HEK293 (cell line): ENCODE measurements at regions not wholly inside any gene's neighbourhood (a gene's known extent, or its start where the extent isn't known, plus 50 kb on each side); places are given as distances from the start of the nearest gene placed in this dataset.

Experiments
- KLF8 ChIP-seq: fragments of 450-650 bp; formaldehyde crosslinking; IDR thresholded peaks from 2 replicates; pipeline ENCODE4 v1.5.1; 2016; ENCODE audit warnings: missing biosample characterization, missing genetic modification characterization
- MYNN ChIP-seq: fragments of 450-650 bp; formaldehyde crosslinking; IDR thresholded peaks from 2 replicates; pipeline ENCODE4 v1.5.1; 2016; ENCODE audit warnings: missing biosample characterization, missing genetic modification characterization, borderline replicate concordance
- MZF1 ChIP-seq: fragments of 450-650 bp; formaldehyde crosslinking; IDR thresholded peaks from 2 replicates; pipeline ENCODE4 v1.5.1; 2017; ENCODE audit warnings: missing biosample characterization, missing genetic modification characterization, borderline replicate concordance
- OVOL3 ChIP-seq: fragments of 450-650 bp; formaldehyde crosslinking; IDR thresholded peaks from 2 replicates; pipeline ENCODE4 v1.5.1; 2016; ENCODE audit warnings: missing biosample characterization, missing genetic modification characterization
- ZNF138 ChIP-seq: fragments of 450-650 bp; formaldehyde crosslinking; IDR thresholded peaks from 2 replicates; pipeline ENCODE4 v1.5.1; 2016; ENCODE audit warnings: missing biosample characterization, missing genetic modification characterization, borderline replicate concordance
- ZNF175 ChIP-seq: fragments of 450-650 bp; formaldehyde crosslinking; IDR thresholded peaks from 2 replicates; pipeline ENCODE4 v1.5.1; 2016; ENCODE audit warnings: missing biosample characterization, missing genetic modification characterization
- ZNF510 ChIP-seq: fragments of 450-650 bp; formaldehyde crosslinking; IDR thresholded peaks from 2 replicates; pipeline ENCODE4 v1.5.1; 2018; ENCODE audit warnings: mild to moderate bottlenecking, missing genetic modification characterization, missing biosample characterization; ENCODE audit not compliant: insufficient replicate concordance
- TF ChIP-seq, protein P1 (sequence below): fragments of 450-650 bp; formaldehyde crosslinking; IDR thresholded peaks from 2 replicates; pipeline ENCODE4 v1.5.1; 2016; ENCODE audit warnings: missing biosample characterization, missing genetic modification characterization
- TF ChIP-seq, protein P2 (sequence below): fragments of 450-650 bp; formaldehyde crosslinking; IDR thresholded peaks from 2 replicates; pipeline ENCODE4 v1.5.1; 2017; ENCODE audit warnings: missing biosample characterization, missing genetic modification characterization
- TF ChIP-seq, protein P3 (sequence below): sonication (generic); formaldehyde crosslinking; IDR thresholded peaks from 2 replicates; pipeline ENCODE4 v1.8.1; 2022; ENCODE audit warnings: mild to moderate bottlenecking, moderate library complexity, missing genetic modification reagents
- TF ChIP-seq, protein P4 (sequence below): fragments of 450-650 bp; formaldehyde crosslinking; IDR thresholded peaks from 2 replicates; pipeline ENCODE4 v1.5.1; 2016; ENCODE audit warnings: missing biosample characterization, missing genetic modification characterization
- TF ChIP-seq, protein P5 (sequence below): fragments of 450-650 bp; formaldehyde crosslinking; conservative IDR thresholded peaks from 2 replicates; pipeline ENCODE4 v1.5.1; 2016; ENCODE audit warnings: low read depth, missing biosample characterization, missing genetic modification characterization

DNA sequence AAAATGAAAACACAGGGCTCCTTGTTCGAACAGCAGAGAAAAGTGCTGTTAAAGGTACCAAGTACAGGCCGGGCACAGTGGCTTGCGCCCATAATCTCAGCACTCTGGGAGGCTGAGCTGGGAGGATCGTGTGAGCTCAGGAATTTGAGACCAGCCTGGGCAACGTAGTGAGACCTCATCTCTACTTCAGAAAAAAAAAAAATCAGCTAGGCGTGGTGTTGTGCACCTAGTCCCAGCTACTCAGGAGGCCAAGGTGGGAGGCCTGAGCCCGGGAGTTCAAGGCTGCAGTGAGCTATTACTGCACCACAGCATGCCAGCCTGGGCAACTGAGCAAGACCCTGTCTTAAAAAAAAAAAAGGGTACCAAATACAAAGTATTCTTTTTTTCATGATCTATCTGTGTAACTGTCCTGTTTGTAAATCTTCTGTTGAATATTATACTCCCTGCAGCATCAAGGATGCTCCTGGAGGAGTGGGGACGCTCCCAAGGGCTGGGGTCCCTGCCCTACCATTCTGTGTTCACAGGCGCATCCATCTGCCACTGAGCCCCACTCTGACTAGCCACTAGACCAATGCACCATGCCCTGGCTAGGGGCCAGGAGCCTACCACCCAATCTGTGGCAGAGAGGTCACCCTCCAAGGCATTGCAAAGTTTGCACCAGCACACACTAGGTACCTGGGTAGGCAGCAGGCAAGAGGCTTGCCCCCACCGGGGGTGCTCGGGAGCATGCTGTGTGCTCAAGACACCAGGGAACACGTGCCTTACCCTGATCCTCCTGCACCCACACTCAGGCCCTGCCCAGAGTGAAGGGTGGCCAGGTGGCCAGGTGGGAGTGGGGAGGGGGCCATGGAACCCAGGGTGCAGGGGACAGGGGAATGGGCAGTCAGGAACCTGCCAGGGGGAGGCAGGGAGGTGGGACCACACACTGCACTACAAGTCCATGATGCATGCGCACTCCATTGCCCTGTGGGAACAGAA is 67.3 kb upstream of the KMT2C start:
- TF ChIP-seq, protein P1, sequence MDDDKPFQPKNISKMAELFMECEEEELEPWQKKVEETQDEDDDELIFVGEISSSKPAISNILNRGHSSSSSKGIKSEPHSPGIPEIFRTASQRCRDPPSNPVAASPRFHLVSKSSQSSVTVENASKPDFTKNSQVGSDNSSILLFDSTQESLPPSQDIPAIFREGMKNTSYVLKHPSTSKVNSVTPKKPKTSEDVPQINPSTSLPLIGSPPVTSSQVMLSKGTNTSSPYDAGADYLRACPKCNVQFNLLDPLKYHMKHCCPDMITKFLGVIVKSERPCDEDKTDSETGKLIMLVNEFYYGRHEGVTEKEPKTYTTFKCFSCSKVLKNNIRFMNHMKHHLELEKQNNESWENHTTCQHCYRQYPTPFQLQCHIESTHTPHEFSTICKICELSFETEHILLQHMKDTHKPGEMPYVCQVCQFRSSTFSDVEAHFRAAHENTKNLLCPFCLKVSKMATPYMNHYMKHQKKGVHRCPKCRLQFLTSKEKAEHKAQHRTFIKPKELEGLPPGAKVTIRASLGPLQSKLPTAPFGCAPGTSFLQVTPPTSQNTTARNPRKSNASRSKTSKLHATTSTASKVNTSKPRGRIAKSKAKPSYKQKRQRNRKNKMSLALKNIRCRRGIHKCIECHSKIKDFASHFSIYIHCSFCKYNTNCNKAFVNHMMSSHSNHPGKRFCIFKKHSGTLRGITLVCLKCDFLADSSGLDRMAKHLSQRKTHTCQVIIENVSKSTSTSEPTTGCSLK (tag by site-specific recombination) = no peak
- TF ChIP-seq, protein P2, sequence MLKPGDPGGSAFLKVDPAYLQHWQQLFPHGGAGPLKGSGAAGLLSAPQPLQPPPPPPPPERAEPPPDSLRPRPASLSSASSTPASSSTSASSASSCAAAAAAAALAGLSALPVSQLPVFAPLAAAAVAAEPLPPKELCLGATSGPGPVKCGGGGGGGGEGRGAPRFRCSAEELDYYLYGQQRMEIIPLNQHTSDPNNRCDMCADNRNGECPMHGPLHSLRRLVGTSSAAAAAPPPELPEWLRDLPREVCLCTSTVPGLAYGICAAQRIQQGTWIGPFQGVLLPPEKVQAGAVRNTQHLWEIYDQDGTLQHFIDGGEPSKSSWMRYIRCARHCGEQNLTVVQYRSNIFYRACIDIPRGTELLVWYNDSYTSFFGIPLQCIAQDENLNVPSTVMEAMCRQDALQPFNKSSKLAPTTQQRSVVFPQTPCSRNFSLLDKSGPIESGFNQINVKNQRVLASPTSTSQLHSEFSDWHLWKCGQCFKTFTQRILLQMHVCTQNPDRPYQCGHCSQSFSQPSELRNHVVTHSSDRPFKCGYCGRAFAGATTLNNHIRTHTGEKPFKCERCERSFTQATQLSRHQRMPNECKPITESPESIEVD (tag by site-specific recombination) = no peak
- TF ChIP-seq, protein P3, sequence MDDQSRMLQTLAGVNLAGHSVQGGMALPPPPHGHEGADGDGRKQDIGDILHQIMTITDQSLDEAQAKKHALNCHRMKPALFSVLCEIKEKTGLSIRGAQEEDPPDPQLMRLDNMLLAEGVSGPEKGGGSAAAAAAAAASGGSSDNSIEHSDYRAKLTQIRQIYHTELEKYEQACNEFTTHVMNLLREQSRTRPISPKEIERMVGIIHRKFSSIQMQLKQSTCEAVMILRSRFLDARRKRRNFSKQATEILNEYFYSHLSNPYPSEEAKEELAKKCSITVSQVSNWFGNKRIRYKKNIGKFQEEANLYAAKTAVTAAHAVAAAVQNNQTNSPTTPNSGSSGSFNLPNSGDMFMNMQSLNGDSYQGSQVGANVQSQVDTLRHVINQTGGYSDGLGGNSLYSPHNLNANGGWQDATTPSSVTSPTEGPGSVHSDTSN (CRISPR knock-in tag) = no peak
- no peak for TF ChIP-seq ZNF138 (tag by site-specific recombination)
- no peak for TF ChIP-seq ZNF510 (tag by site-specific recombination)
- no peak for TF ChIP-seq MYNN
- no peak for TF ChIP-seq ZNF175 (tag by site-specific recombination)
- TF ChIP-seq KLF8 (tag by site-specific recombination) = no peak
- TF ChIP-seq, protein P4, sequence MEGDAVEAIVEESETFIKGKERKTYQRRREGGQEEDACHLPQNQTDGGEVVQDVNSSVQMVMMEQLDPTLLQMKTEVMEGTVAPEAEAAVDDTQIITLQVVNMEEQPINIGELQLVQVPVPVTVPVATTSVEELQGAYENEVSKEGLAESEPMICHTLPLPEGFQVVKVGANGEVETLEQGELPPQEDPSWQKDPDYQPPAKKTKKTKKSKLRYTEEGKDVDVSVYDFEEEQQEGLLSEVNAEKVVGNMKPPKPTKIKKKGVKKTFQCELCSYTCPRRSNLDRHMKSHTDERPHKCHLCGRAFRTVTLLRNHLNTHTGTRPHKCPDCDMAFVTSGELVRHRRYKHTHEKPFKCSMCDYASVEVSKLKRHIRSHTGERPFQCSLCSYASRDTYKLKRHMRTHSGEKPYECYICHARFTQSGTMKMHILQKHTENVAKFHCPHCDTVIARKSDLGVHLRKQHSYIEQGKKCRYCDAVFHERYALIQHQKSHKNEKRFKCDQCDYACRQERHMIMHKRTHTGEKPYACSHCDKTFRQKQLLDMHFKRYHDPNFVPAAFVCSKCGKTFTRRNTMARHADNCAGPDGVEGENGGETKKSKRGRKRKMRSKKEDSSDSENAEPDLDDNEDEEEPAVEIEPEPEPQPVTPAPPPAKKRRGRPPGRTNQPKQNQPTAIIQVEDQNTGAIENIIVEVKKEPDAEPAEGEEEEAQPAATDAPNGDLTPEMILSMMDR = no peak
- no peak for TF ChIP-seq OVOL3 (tag by site-specific recombination)
- TF ChIP-seq MZF1 = no peak
- TF ChIP-seq, protein P5, sequence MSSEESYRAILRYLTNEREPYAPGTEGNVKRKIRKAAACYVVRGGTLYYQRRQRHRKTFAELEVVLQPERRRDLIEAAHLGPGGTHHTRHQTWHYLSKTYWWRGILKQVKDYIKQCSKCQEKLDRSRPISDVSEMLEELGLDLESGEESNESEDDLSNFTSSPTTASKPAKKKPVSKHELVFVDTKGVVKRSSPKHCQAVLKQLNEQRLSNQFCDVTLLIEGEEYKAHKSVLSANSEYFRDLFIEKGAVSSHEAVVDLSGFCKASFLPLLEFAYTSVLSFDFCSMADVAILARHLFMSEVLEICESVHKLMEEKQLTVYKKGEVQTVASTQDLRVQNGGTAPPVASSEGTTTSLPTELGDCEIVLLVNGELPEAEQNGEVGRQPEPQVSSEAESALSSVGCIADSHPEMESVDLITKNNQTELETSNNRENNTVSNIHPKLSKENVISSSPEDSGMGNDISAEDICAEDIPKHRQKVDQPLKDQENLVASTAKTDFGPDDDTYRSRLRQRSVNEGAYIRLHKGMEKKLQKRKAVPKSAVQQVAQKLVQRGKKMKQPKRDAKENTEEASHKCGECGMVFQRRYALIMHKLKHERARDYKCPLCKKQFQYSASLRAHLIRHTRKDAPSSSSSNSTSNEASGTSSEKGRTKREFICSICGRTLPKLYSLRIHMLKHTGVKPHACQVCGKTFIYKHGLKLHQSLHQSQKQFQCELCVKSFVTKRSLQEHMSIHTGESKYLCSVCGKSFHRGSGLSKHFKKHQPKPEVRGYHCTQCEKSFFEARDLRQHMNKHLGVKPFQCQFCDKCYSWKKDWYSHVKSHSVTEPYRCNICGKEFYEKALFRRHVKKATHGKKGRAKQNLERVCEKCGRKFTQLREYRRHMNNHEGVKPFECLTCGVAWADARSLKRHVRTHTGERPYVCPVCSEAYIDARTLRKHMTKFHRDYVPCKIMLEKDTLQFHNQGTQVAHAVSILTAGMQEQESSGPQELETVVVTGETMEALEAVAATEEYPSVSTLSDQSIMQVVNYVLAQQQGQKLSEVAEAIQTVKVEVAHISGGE = no peak
